Osteoblast (primary cell): ENCODE measurements at regions not wholly inside any gene's neighbourhood (a gene's known extent, or its start where the extent isn't known, plus 50 kb on each side); places are given as distances from the start of the nearest gene placed in this dataset.
A peak's percentile ranks its signal among the peaks of the same experiment; 100 is the strongest.

Experiments used
- DNase-seq: peaks from one replicate; pipeline ENCODE4 v3.0.0; 2011; ENCODE audit warnings: low spot score, mixed read lengths; ENCODE audit not compliant: insufficient read length; ENCODE audit errors: missing footprints
- H2AFZ ChIP-seq: 2 replicates; pipeline ENCODE4 v1.6.0; 2011; ENCODE audit warnings: mild to moderate bottlenecking, low read length
- H3K27ac ChIP-seq: 2 replicates; pipeline ENCODE4 v1.5.1; 2011; ENCODE audit warnings: mild to moderate bottlenecking, low read depth, low read length, moderate library complexity
- H3K27me3 ChIP-seq: 2 replicates; pipeline ENCODE4 v1.6.0; 2012; ENCODE audit warnings: mild to moderate bottlenecking, control low read depth, inconsistent platforms, low read length, moderate library complexity; ENCODE audit not compliant: insufficient read depth
- H3K36me3 ChIP-seq: 2 replicates; pipeline ENCODE4 v1.5.1; 2011; ENCODE audit warnings: mild to moderate bottlenecking, low read length, control low read depth, moderate library complexity; ENCODE audit not compliant: insufficient read depth
- H3K4me1 ChIP-seq: 2 replicates; pipeline ENCODE4 v1.5.1; 2011; ENCODE audit warnings: mild to moderate bottlenecking, low read length, control low read depth, moderate library complexity; ENCODE audit not compliant: insufficient read depth
- H3K4me2 ChIP-seq: 2 replicates; pipeline ENCODE4 v1.6.0; 2011; ENCODE audit warnings: mild to moderate bottlenecking, low read length; ENCODE audit not compliant: insufficient read depth
- H3K4me3 ChIP-seq: fragments of 200-600 bp; sonication (generic); 3 replicates; pipeline ENCODE4 v1.5.1; 2012; ENCODE audit warnings: mild to moderate bottlenecking, low read length, inconsistent platforms; ENCODE audit not compliant: insufficient read depth
- H3K79me2 ChIP-seq: 2 replicates; pipeline ENCODE4 v1.6.0; 2012; ENCODE audit warnings: mild to moderate bottlenecking, low read length, control low read depth, inconsistent platforms; ENCODE audit not compliant: insufficient read depth
- H3K9me3 ChIP-seq: 2 replicates; pipeline ENCODE4 v1.5.1; 2011; ENCODE audit warnings: low read depth, low read length, control low read depth
- H4K20me1 ChIP-seq: 2 replicates; pipeline ENCODE4 v1.6.0; 2012; ENCODE audit warnings: mild to moderate bottlenecking, low read length, control low read depth; ENCODE audit not compliant: insufficient read depth
- TF ChIP-seq, protein P1 (sequence below): IDR thresholded peaks from 2 replicates; pipeline ENCODE4 v1.5.1; 2011; ENCODE audit warnings: mild to moderate bottlenecking, low read depth, low read length, moderate library complexity; ENCODE audit errors: extremely low read depth

- H3K27me3 ChIP-seq = peaks cover 13% of the 10 kb centered on the region
- H3K27ac ChIP-seq = no peak overlapping the region
- no peak overlapping the region for H3K4me3 ChIP-seq
- DNase-seq = no peak
- H3K79me2 ChIP-seq = no peaks in the 10 kb centered on the region
- TF ChIP-seq, protein P1, sequence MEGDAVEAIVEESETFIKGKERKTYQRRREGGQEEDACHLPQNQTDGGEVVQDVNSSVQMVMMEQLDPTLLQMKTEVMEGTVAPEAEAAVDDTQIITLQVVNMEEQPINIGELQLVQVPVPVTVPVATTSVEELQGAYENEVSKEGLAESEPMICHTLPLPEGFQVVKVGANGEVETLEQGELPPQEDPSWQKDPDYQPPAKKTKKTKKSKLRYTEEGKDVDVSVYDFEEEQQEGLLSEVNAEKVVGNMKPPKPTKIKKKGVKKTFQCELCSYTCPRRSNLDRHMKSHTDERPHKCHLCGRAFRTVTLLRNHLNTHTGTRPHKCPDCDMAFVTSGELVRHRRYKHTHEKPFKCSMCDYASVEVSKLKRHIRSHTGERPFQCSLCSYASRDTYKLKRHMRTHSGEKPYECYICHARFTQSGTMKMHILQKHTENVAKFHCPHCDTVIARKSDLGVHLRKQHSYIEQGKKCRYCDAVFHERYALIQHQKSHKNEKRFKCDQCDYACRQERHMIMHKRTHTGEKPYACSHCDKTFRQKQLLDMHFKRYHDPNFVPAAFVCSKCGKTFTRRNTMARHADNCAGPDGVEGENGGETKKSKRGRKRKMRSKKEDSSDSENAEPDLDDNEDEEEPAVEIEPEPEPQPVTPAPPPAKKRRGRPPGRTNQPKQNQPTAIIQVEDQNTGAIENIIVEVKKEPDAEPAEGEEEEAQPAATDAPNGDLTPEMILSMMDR = no peak
- H2AFZ ChIP-seq = no peak overlapping the region
- no peak overlapping the region for H3K4me2 ChIP-seq
- H4K20me1 ChIP-seq = no peaks in the 10 kb centered on the region
- no peaks in the 10 kb centered on the region for H3K4me1 ChIP-seq
- H3K9me3 ChIP-seq = no peaks in the 10 kb centered on the region
- H3K36me3 ChIP-seq = no peaks in the 10 kb centered on the region
These were observed 98.0 kb upstream of the MAP1B start for GRCh38 chr5:72009280-72009679.

- Histone ChIP-seq H2AFZ (no peak overlapping the region), H3K27me3 (peaks cover 13% of the 10 kb centered on the region), H3K79me2 (no peaks in the 10 kb centered on the region), H3K36me3 (no peaks in the 10 kb centered on the region), H3K4me1 (peaks cover 3% of the 10 kb centered on the region), H3K9me3 (no peaks in the 10 kb centered on the region), H3K4me2 (no peak overlapping the region), H3K4me3 (no peak overlapping the region), H4K20me1 (no peaks in the 10 kb centered on the region), H3K27ac (no peak overlapping the region)
- DNase-seq = no peak
- TF ChIP-seq, protein P1 = no peak
These were observed 96.8 kb upstream of the MAP1B start for GRCh38 chr5:72010430-72010829.

DNA sequence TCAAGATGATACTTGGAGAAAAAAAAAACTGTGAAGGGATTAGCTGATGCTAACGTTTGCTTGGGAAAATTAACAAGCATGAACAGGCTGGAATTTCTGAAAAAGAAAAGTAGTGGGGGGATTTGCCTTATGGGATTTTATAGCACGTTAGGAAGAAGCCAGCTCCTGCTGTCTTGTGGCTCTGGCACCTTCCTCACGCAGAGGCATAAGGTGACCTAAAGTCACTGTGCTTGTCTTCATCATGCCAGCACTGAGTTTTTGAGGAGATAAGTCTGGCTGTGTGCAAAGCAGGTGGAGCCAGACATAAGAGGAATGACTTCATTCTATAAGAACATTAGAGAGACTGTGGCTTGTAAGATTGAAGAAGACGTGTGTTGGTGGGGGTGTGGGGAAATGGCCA, 94.4 kb upstream of the MAP1B start:
- Histone ChIP-seq H4K20me1 (no peaks in the 10 kb centered on the region), H3K4me1 (peaks cover 3% of the 10 kb centered on the region), H3K79me2 (no peaks in the 10 kb centered on the region), H2AFZ (no peak overlapping the region), H3K4me3 (no peak overlapping the region), H3K4me2 (no peak overlapping the region), H3K27me3 (peaks cover 13% of the 10 kb centered on the region), H3K9me3 (no peaks in the 10 kb centered on the region), H3K36me3 (no peaks in the 10 kb centered on the region), H3K27ac (no peak overlapping the region)
- DNase-seq = no peak
- TF ChIP-seq, protein P1 = no peak

DNA sequence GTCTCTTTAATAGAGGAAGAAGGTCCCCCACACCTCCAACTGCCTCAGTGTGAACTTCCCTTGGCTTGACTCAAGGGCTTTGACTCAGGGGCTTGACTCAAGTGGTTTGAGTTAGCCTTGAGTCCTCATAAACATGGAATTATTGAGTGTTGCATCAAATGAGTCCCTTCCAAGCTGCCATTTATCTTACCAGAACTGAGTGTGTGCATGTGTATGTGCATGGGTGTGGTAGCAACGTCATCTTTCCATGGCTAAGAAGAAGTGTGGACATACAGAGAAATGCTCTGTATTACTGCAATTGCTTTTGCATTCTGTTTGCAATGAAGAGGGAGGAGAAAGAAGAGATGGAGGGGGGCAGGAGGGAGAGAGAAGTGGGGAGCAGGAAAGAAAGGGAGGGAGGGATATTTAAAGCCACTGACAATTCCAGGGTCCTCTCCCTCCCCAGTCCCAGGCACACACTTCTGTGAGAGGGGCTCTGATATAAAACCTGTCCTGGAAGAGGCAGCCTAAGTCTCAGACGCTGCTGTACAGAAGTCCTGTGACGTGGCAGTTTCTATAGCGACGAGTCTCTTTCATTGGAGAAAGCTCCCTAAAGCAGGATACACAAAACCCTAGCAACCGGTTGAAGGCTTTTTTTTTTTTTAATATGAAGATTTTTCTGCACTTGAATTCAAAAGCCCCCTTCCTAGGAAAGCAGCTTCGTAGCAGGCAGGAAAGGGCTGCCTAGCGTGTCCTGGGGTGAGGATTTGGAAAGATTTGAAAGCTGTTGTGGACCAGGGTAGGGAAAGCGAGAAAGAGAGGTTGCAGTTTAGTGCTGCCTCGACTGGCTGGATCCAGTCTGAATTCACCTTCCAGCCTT, 93.3 kb upstream of the MAP1B start:
- no peaks in the 10 kb centered on the region for H4K20me1 ChIP-seq
- TF ChIP-seq, protein P1 = no peak
- peaks cover 13% of the 10 kb centered on the region for H3K27me3 ChIP-seq
- DNase-seq = peak; percentile 69
- H3K4me2 ChIP-seq = peak overlapping the region; percentile 25
- no peak overlapping the region for H3K27ac ChIP-seq
- peaks cover 3% of the 10 kb centered on the region for H3K4me1 ChIP-seq
- H3K9me3 ChIP-seq = no peaks in the 10 kb centered on the region
- H3K4me3 ChIP-seq = no peak overlapping the region
- H3K36me3 ChIP-seq = no peaks in the 10 kb centered on the region
- H3K79me2 ChIP-seq = no peaks in the 10 kb centered on the region
- peak overlapping the region; percentile 69 for H2AFZ ChIP-seq
